ENCODE measurements at regions not wholly inside any gene's neighbourhood (a gene's known extent, or its start where the extent isn't known, plus 50 kb on each side); places are given as distances from the start of the nearest gene placed in this dataset.

DNA sequence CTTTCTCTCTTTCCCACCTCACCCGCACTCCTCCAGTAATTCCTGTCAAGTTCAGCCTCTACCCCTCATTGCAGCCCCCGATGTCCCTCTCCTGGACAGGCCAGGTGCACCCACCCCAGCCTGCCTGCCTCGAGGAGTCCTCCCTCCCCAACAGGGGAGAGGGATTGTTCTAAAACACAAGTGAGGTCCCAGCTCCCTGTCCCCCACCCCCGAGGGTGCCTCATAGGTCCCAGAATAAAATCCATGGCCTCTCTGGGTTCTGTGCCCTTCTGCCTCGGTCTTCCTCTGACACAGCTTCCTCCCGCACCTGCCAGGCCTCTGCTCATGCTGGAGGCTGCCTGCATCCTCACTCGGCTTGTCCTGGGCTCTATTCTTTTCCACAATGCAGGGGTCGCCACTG, 720.1 kb downstream of the BRD1 start:
- in situ Hi-C loops (cut with HindIII; ENCODE audit: low pct_unique_long_range_greater_than_20kb, low sequenced_read_pairs): no loop called here
- no peak for DNase-seq (ENCODE audit: low read depth, low spot score)

DNA sequence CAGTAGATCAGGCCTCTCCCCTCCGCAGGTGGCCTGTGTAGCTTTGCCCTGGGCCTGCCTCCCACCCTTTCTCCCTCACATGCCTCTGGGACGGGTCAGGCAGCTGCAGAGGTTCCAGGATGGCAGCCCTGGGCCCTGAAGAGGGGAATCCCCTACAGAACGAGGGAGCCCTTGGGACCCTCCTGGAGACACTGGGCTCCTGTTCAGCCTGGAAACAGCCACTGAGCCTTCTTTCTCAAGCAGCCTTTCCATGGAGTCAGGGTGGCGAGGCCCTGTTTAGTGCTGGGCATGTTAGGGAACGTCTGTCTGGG, 720.9 kb downstream of the BRD1 start:
- DNase-seq (ENCODE audit: low read depth, low spot score): no peak
- in situ Hi-C loops (cut with HindIII; ENCODE audit: low pct_unique_long_range_greater_than_20kb, low sequenced_read_pairs): no loop called here

GRCh38 chr22:49106096-49106841, 721.4 kb downstream of the BRD1 start:
- no peak for DNase-seq (ENCODE audit: low read depth, low spot score)
- in situ Hi-C loops (cut with HindIII; ENCODE audit: low pct_unique_long_range_greater_than_20kb, low sequenced_read_pairs): no loop called here

GRCh38 chr22:49104434-49104833, 723.2 kb downstream of the BRD1 start:
- DNase-seq (ENCODE audit: low read depth, low spot score): no peak
- in situ Hi-C loops (cut with HindIII; ENCODE audit: low pct_unique_long_range_greater_than_20kb, low sequenced_read_pairs): no loop called here

DNA sequence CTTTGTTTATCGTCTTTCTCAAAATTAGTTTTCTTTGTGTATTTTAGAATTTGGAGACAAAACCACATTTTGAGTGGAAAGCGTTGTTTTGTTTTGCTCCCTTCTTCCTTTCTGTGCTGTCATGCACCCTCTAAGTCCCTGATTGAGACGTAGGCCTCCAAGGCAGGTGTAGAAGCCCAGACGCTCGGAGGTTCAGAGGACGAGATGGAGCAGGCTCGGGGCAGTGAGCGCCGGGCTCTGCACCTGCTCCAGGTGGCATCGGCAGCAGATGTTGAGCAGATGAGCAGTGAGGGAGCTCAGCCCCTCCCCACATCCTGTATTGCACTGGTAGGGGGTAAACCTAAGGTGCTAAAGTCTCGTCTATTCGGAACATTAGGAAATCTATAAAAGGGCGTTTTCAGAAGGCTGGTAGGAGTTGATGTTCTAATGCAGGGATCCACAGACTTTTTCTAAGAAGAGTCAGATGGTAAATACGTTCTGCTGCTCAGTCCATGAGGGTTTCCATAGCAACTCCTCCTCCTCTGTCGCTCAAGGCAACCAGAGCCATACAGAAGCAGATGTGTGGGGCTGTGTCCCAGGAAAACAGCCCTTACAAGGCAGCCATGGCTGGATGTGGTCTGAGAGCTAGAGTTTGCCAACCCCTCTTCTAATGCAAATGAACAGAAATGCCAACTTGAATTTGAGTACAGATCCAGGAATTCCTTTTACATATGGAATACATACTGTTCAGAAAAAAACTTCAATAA, 724.2 kb downstream of the BRD1 start:
- in situ Hi-C loops (cut with HindIII; ENCODE audit: low pct_unique_long_range_greater_than_20kb, low sequenced_read_pairs): no loop called here
- no peak for DNase-seq (ENCODE audit: low read depth, low spot score)

DNA sequence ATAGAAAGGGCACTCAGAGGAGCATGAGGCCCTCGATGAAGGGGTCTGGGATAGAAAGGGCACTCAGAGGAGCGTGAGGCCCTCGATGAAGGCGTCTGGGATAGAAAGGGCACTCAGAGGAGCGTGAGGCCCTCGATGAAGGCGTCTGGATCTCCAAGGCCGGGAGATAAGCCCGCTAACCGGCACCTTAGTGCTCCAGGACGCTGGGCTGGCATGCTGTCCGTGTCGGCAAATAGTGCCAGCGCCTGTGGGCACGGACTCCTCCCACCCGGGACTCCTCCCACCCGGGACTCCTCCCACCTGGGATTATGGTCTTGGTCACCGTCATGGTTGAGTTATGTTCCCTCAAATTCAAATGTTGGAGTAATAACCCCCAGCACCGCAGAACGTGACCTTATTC, 725.3 kb downstream of the BRD1 start:
- in situ Hi-C loops (cut with HindIII; ENCODE audit: low pct_unique_long_range_greater_than_20kb, low sequenced_read_pairs): no loop called here
- no peak for DNase-seq (ENCODE audit: low read depth, low spot score)

DNA sequence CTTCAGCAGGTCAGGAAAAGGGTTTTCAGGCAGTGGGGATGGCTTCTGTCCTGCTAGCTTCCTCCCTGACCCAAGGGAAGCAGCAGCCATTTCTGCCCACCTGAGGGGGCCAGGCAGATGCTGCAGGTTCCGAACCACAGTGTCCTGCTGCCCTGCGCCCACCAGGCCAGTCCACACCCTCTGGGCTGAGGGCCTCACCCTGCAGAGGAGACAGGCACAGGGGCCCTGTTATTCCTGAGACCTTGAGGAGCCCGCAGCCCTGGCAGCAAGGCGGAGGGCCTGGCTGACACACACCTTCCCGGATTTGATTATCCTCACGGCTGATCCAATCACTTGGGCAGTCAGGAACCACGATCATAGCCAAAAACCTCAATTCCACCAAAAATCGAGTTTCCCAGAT, 725.8 kb downstream of the BRD1 start:
- in situ Hi-C loops (cut with HindIII; ENCODE audit: low pct_unique_long_range_greater_than_20kb, low sequenced_read_pairs): no loop called here

GRCh38 chr22:49101225-49101624, 726.4 kb downstream of the BRD1 start:
- DNase-seq (ENCODE audit: low read depth, low spot score): no peak
- in situ Hi-C loops (cut with HindIII; ENCODE audit: low pct_unique_long_range_greater_than_20kb, low sequenced_read_pairs): no loop called here

More for the DNA sequence above, 725.8 kb downstream of the BRD1 start:
- DNase-seq (ENCODE audit: low read depth, low spot score): no peak

- DNase-seq (ENCODE audit: low read depth, low spot score): no peak
- in situ Hi-C loops (cut with HindIII; ENCODE audit: low pct_unique_long_range_greater_than_20kb, low sequenced_read_pairs): no loop called here
Observed at GRCh38 chr22:49100773-49101172, 726.9 kb downstream of the BRD1 start.

DNA sequence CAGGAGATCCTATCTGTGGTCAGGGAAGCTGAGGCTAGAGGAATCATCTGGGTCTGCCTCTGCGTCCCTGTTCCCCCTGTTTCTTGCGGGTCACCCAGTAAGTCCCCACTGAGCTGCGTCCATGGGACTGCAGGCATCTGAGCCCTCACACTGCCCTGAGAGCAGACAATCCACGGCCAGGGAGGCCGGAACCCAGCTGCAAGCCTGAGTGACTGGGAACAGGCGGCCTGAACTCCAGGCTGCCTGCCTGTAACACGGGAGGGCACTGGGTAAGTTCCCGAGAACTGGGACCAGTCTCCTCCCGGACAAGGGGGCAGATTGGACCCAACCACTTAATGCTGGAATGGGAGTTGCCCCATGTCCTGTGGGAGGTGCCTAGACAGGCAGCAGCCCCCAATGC, 727.4 kb downstream of the BRD1 start:
- DNase-seq (ENCODE audit: low read depth, low spot score): no peak
- in situ Hi-C loops (cut with HindIII; ENCODE audit: low pct_unique_long_range_greater_than_20kb, low sequenced_read_pairs): no loop called here

GRCh38 chr22:49099496-49100124, 728.1 kb downstream of the BRD1 start:
- DNase-seq (ENCODE audit: low read depth, low spot score): no peak
- in situ Hi-C loops (cut with HindIII; ENCODE audit: low pct_unique_long_range_greater_than_20kb, low sequenced_read_pairs): no loop called here

- in situ Hi-C loops (cut with HindIII; ENCODE audit: low pct_unique_long_range_greater_than_20kb, low sequenced_read_pairs): no loop called here
- DNase-seq (ENCODE audit: low read depth, low spot score): no peak
Observed at GRCh38 chr22:49099089-49099488, 728.6 kb downstream of the BRD1 start.

DNA sequence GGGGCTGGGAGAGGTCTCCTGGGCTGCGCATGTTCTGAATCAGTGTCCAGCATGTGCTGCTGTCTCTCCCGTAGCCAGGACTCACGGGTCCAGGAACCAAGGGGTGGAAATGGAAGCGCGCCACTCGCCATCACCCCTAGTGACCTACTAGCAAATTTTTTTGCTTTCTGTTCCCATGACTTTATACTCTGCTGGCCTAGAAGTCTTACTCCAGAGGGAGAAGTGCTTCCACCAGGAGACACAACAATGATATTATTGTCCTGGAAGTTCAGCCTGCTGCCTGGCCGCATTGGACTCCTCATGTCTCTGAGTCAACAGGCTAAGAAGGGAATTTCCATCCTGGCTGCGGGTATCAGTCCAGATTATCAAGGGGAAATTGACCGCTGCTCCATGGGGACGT, 729.7 kb downstream of the BRD1 start:
- DNase-seq (ENCODE audit: low read depth, low spot score): peak; percentile 93
- in situ Hi-C loops (cut with HindIII; ENCODE audit: low pct_unique_long_range_greater_than_20kb, low sequenced_read_pairs): no loop called here

GRCh38 chr22:49097171-49097925, 730.3 kb downstream of the BRD1 start:
- DNase-seq (ENCODE audit: low read depth, low spot score): no peak
- in situ Hi-C loops (cut with HindIII; ENCODE audit: low pct_unique_long_range_greater_than_20kb, low sequenced_read_pairs): no loop called here

DNA sequence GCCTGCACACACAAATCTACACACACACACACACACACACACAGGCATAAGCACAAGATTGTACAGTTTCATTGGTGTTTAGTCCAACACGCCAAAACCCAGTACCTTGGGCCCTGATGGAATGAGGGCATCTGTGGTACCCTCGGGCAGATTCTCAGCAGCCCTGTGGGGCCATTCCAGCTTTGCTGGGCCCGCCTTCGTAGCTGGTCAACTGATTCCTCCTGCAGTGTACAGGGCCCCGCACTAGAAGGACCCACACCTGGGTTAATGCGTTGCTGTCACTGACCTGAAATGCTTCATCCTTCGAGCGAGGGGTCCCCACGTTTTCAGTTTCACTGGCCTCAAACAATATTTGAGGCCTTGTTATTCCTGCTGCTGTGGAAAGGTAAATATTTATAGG, 731.2 kb downstream of the BRD1 start:
- DNase-seq (ENCODE audit: low read depth, low spot score): no peak
- in situ Hi-C loops (cut with HindIII; ENCODE audit: low pct_unique_long_range_greater_than_20kb, low sequenced_read_pairs): no loop called here

GRCh38 chr22:49095366-49095765, 732.3 kb downstream of the BRD1 start:
- DNase-seq (ENCODE audit: low read depth, low spot score): no peak
- in situ Hi-C loops (cut with HindIII; ENCODE audit: low pct_unique_long_range_greater_than_20kb, low sequenced_read_pairs): no loop called here

DNA sequence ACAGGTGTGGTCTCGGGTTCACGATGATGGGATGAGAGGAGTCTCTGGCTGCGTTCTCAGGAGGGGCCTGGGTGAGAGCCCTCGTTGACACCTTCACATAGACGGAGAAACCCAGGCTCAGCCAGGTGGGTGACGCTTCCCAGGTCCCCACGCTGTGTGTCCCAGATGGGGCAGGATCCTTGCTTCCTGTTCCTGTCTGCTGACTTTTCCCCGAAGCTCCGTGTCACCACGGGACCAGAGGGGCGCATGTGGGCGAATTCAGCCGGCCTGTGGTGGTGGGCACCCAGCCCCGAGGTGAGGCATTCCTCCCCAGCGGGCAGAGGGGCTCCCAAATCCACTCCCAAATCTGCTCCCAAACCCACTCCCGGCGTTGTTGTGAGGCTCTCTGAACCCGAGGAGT, 732.8 kb downstream of the BRD1 start:
- in situ Hi-C loops (cut with HindIII; ENCODE audit: low pct_unique_long_range_greater_than_20kb, low sequenced_read_pairs): no loop called here

GRCh38 chr22:49094151-49094550, 733.5 kb downstream of the BRD1 start:
- in situ Hi-C loops (cut with HindIII; ENCODE audit: low pct_unique_long_range_greater_than_20kb, low sequenced_read_pairs): no loop called here
- no peak for DNase-seq (ENCODE audit: low read depth, low spot score)

More for the DNA sequence above, 732.8 kb downstream of the BRD1 start:
- no peak for DNase-seq (ENCODE audit: low read depth, low spot score)

Data from SK-MEL-5 (cell line).